Astrocyte (in vitro differentiated cells and primary cell): ENCODE measurements at regions not wholly inside any gene's neighbourhood (a gene's known extent, or its start where the extent isn't known, plus 50 kb on each side); places are given as distances from the start of the nearest gene placed in this dataset.

Experiments used
- DNase-seq: peaks from one replicate; pipeline ENCODE4 v3.0.0-alpha.2; 2010; ENCODE audit warnings: low read depth
- FAIRE-seq: peaks from 2 replicates; lab custom pipeline; 2011; peaks lifted over from hg19 to GRCh38; lab: Jason Lieb, UNC
- H2AFZ ChIP-seq: 2 replicates; pipeline ENCODE4 v1.6.0; 2012; ENCODE audit warnings: low read depth, low read length, inconsistent platforms
- H3K27ac ChIP-seq: 2 replicates; pipeline ENCODE4 v1.5.1; 2011; ENCODE audit warnings: low read depth, low read length, inconsistent platforms
- H3K27me3 ChIP-seq: 2 replicates; pipeline ENCODE4 v1.6.0; 2011; ENCODE audit warnings: low read length, inconsistent platforms; ENCODE audit not compliant: insufficient read depth
- H3K36me3 ChIP-seq: 2 replicates; pipeline ENCODE4 v1.5.1; 2011; ENCODE audit warnings: low read length, inconsistent platforms; ENCODE audit not compliant: insufficient read depth
- H3K4me1 ChIP-seq: 2 replicates; pipeline ENCODE4 v1.5.1; 2011; ENCODE audit warnings: low read length, inconsistent platforms; ENCODE audit not compliant: insufficient read depth
- H3K4me2 ChIP-seq: 2 replicates; pipeline ENCODE4 v1.6.0; 2012; ENCODE audit warnings: low read length, inconsistent platforms
- H3K4me3 ChIP-seq: 2 replicates; pipeline ENCODE4 v1.5.1; 2011; ENCODE audit warnings: low read depth, mild to moderate bottlenecking, low read length, inconsistent platforms; ENCODE audit not compliant: insufficient read depth
- H3K79me2 ChIP-seq: 2 replicates; pipeline ENCODE4 v1.6.0; 2012; ENCODE audit warnings: mild to moderate bottlenecking, low read length, inconsistent platforms; ENCODE audit not compliant: insufficient read depth
- H3K9ac ChIP-seq: 2 replicates; pipeline ENCODE4 v1.6.0; 2012; ENCODE audit warnings: mild to moderate bottlenecking, low read length, inconsistent platforms
- H3K9me3 ChIP-seq: 2 replicates; pipeline ENCODE4 v1.5.1; 2012; ENCODE audit warnings: low read depth, mild to moderate bottlenecking, low read length, inconsistent platforms; ENCODE audit not compliant: insufficient read depth
- H4K20me1 ChIP-seq: 2 replicates; pipeline ENCODE4 v1.6.0; 2012; ENCODE audit warnings: low read length, inconsistent platforms; ENCODE audit not compliant: insufficient read depth
- H3K27ac Mint-ChIP-seq: one replicate; pipeline ENCODE4 v1.8.0; 2021; ENCODE audit warnings: mild to moderate bottlenecking, mixed read lengths; ENCODE audit not compliant: unreplicated experiment
- H3K27me3 Mint-ChIP-seq: one replicate; pipeline ENCODE4 v1.8.0; 2021; ENCODE audit warnings: low read depth, mixed read lengths; ENCODE audit not compliant: unreplicated experiment
- H3K36me3 Mint-ChIP-seq: one replicate; pipeline ENCODE4 v1.8.0; 2021; ENCODE audit warnings: low read depth, mixed read lengths; ENCODE audit not compliant: unreplicated experiment
- H3K4me1 Mint-ChIP-seq: one replicate; pipeline ENCODE4 v1.8.0; 2021; ENCODE audit warnings: low read depth, mixed read lengths; ENCODE audit not compliant: unreplicated experiment
- H3K4me3 Mint-ChIP-seq: one replicate; pipeline ENCODE4 v1.8.0; 2021; ENCODE audit warnings: mild to moderate bottlenecking, moderate library complexity, mixed read lengths; ENCODE audit not compliant: unreplicated experiment
- H3K9me3 Mint-ChIP-seq: one replicate; pipeline ENCODE4 v1.8.0; 2021; ENCODE audit warnings: mild to moderate bottlenecking, mixed read lengths; ENCODE audit not compliant: unreplicated experiment
- EZH2 ChIP-seq: IDR thresholded peaks from 2 replicates; pipeline ENCODE4 v1.6.1; 2012; ENCODE audit warnings: mild to moderate bottlenecking, low read length, inconsistent platforms; ENCODE audit not compliant: insufficient read depth
- TF ChIP-seq, protein P1 (sequence below): IDR thresholded peaks from 2 replicates; pipeline ENCODE4 v1.5.1; 2011; ENCODE audit warnings: low read depth, mild to moderate bottlenecking, inconsistent platforms, low read length, moderate library complexity; ENCODE audit not compliant: insufficient read depth

- no peak for FAIRE-seq
- H3K4me3 Mint-ChIP-seq, result no peak overlapping the region
- peaks cover 39% of the 10 kb centered on the region for H3K27me3 Mint-ChIP-seq
- no peak overlapping the region for H3K27ac Mint-ChIP-seq
- H3K4me1 Mint-ChIP-seq, result no peaks in the 10 kb centered on the region
- Histone ChIP-seq H3K79me2 (no peaks in the 10 kb centered on the region), H3K4me2 (no peak overlapping the region), H3K4me1 (peaks cover 7% of the 10 kb centered on the region), H3K9me3 (peaks cover 3% of the 10 kb centered on the region), H3K36me3 (no peaks in the 10 kb centered on the region), H2AFZ (no peak overlapping the region), H3K4me3 (no peak overlapping the region), H4K20me1 (no peaks in the 10 kb centered on the region), H3K9ac (no peak overlapping the region), H3K27me3 (peaks cover 14% of the 10 kb centered on the region), H3K27ac (no peak overlapping the region)
- no peak for DNase-seq
- H3K36me3 Mint-ChIP-seq, result peaks cover 6% of the 10 kb centered on the region
- peaks cover 7% of the 10 kb centered on the region for H3K9me3 Mint-ChIP-seq
- TF ChIP-seq, protein P1, sequence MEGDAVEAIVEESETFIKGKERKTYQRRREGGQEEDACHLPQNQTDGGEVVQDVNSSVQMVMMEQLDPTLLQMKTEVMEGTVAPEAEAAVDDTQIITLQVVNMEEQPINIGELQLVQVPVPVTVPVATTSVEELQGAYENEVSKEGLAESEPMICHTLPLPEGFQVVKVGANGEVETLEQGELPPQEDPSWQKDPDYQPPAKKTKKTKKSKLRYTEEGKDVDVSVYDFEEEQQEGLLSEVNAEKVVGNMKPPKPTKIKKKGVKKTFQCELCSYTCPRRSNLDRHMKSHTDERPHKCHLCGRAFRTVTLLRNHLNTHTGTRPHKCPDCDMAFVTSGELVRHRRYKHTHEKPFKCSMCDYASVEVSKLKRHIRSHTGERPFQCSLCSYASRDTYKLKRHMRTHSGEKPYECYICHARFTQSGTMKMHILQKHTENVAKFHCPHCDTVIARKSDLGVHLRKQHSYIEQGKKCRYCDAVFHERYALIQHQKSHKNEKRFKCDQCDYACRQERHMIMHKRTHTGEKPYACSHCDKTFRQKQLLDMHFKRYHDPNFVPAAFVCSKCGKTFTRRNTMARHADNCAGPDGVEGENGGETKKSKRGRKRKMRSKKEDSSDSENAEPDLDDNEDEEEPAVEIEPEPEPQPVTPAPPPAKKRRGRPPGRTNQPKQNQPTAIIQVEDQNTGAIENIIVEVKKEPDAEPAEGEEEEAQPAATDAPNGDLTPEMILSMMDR, result no peak
- TF ChIP-seq EZH2, result no peak
These were observed 155.5 kb upstream of the ID2 start for GRCh38 chr2:8526403-8526696.

GRCh38 chr2:8527031-8527430 lies 154.8 kb upstream of the ID2 start:
- no peak overlapping the region for H3K4me3 ChIP-seq
- peaks cover 7% of the 10 kb centered on the region for H3K4me1 ChIP-seq
- Mint-ChIP-seq H3K27ac (no peak overlapping the region), H3K27me3 (peaks cover 39% of the 10 kb centered on the region), H3K9me3 (peaks cover 12% of the 10 kb centered on the region), H3K36me3 (peaks cover 6% of the 10 kb centered on the region), H3K4me1 (no peaks in the 10 kb centered on the region), H3K4me3 (no peak overlapping the region)
- no peaks in the 10 kb centered on the region for H3K79me2 ChIP-seq
- no peak overlapping the region for H3K27ac ChIP-seq
- H3K27me3 ChIP-seq, result peaks cover 14% of the 10 kb centered on the region
- TF ChIP-seq EZH2, result no peak
- TF ChIP-seq, protein P1, result no peak
- H4K20me1 ChIP-seq, result no peaks in the 10 kb centered on the region
- H3K4me2 ChIP-seq, result no peak overlapping the region
- peaks cover 4% of the 10 kb centered on the region for H3K9me3 ChIP-seq
- FAIRE-seq (no peak), DNase-seq (no peak)
- H3K36me3 ChIP-seq, result no peaks in the 10 kb centered on the region
- no peak overlapping the region for H2AFZ ChIP-seq
- H3K9ac ChIP-seq, result no peak overlapping the region

DNA sequence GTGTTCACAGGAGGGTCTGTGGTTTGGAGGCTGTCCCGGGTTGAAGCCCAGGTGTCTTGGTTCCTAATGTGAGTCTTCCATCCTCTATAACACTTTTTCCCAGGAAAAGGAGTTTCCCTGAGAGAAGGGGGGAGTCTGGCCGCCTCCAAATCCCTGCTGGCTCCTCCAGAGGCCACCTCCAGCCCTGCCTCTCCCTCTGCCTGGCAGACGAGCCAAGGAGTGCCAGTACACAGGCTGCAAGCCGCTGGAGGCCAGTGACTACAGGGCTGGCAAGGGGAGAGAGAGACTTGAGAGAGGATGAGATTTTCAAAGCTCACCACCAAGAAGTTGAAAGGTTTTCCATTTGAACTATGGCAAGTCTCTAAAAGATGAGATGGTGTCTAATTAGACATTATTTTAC lies 154.2 kb upstream of the ID2 start:
- no peaks in the 10 kb centered on the region for H4K20me1 ChIP-seq
- H3K27ac Mint-ChIP-seq, result no peak overlapping the region
- H3K9ac ChIP-seq, result no peak overlapping the region

More for the DNA sequence above, 154.2 kb upstream of the ID2 start:
- Mint-ChIP-seq H3K9me3 (peaks cover 17% of the 10 kb centered on the region), H3K4me3 (no peak overlapping the region), H3K27me3 (peaks cover 37% of the 10 kb centered on the region), H3K36me3 (peaks cover 6% of the 10 kb centered on the region), H3K4me1 (no peaks in the 10 kb centered on the region)
- FAIRE-seq, result no peak
- DNase-seq, result no peak
- no peak overlapping the region for H3K27ac ChIP-seq
- peaks cover 14% of the 10 kb centered on the region for H3K27me3 ChIP-seq
- H3K4me2 ChIP-seq, result no peak overlapping the region
- no peak overlapping the region for H3K4me3 ChIP-seq
- no peaks in the 10 kb centered on the region for H3K36me3 ChIP-seq
- H2AFZ ChIP-seq, result no peak overlapping the region
- peaks cover 7% of the 10 kb centered on the region for H3K4me1 ChIP-seq
- H3K9me3 ChIP-seq, result peaks cover 4% of the 10 kb centered on the region
- H3K79me2 ChIP-seq, result no peaks in the 10 kb centered on the region
- TF ChIP-seq EZH2, result no peak
- TF ChIP-seq, protein P1, result no peak
